Stimulated activated CD4-positive, alpha-beta T cell treated with anti-CD3 and anti-CD28 coated beads, TNF-alpha, amount 100 ng/mL, for 4 hours (primary cell): ENCODE measurements at regions not wholly inside any gene's neighbourhood (a gene's known extent, or its start where the extent isn't known, plus 50 kb on each side); places are given as distances from the start of the nearest gene placed in this dataset.
"Not testable (repeated sequence)": the region's sequence is repeated elsewhere in the genome, so short reads cannot be mapped to it uniquely, and the experiment has no call there.

Experiments used
- DNase-seq, 3 experiments: peaks; one replicate each; pipeline ENCODE4 v3.0.0-alpha.2; 2020; ENCODE audit warnings: low read depth in 3 of 3

GRCh38 chr2:120625865-120626560 lies 109.7 kb upstream of the GLI2 start:
- DNase-seq, result no peak

GRCh38 chr2:120626566-120626965 lies 109.1 kb upstream of the GLI2 start:
- no peak for DNase-seq

- no peak for DNase-seq
Measured at GRCh38 chr2:120628248-120628647, 107.4 kb upstream of the GLI2 start.

- DNase-seq, result no peak
Measured at GRCh38 chr2:120629241-120629895, 106.3 kb upstream of the GLI2 start.

- no peak for DNase-seq
Measured at GRCh38 chr2:120630031-120630701, 105.5 kb upstream of the GLI2 start.

GRCh38 chr2:120631236-120631635 lies 104.4 kb upstream of the GLI2 start:
- DNase-seq, result no peak

- DNase-seq, result no peak
Measured at GRCh38 chr2:120631724-120632123, 103.9 kb upstream of the GLI2 start.

GRCh38 chr2:120632796-120633646 lies 102.6 kb upstream of the GLI2 start:
- no peak for DNase-seq

GRCh38 chr2:120634533-120634932 lies 101.1 kb upstream of the GLI2 start:
- no peak for DNase-seq

GRCh38 chr2:120635146-120635545 lies 100.5 kb upstream of the GLI2 start:
- DNase-seq, result no peak

- no peak for DNase-seq
Measured at GRCh38 chr2:120637847-120638246, 97.8 kb upstream of the GLI2 start.

GRCh38 chr2:120638450-120638849 lies 97.2 kb upstream of the GLI2 start:
- no peak for DNase-seq

- DNase-seq, result no peak
Measured at GRCh38 chr2:120641366-120641771, 94.3 kb upstream of the GLI2 start.

- no peak for DNase-seq
Measured at GRCh38 chr2:120642646-120643045, 93.0 kb upstream of the GLI2 start.

- no peak for DNase-seq
Measured at GRCh38 chr2:120646994-120647393, 88.7 kb upstream of the GLI2 start.

GRCh38 chr2:120647487-120647886 lies 88.2 kb upstream of the GLI2 start:
- DNase-seq, result no peak

- not testable (repeated sequence) for DNase-seq
Measured at GRCh38 chr2:120649381-120649780, 86.3 kb upstream of the GLI2 start.

GRCh38 chr2:120650022-120650644 lies 85.5 kb upstream of the GLI2 start:
- no peak for DNase-seq

- no peak for DNase-seq
Measured at GRCh38 chr2:120651818-120652217, 83.8 kb upstream of the GLI2 start.

GRCh38 chr2:120653046-120653445 lies 82.6 kb upstream of the GLI2 start:
- DNase-seq, result no peak

GRCh38 chr2:120653871-120654270 lies 81.8 kb upstream of the GLI2 start:
- no peak for DNase-seq
